Effector memory CD8-positive, alpha-beta T cell (primary cell): ENCODE measurements at regions not wholly inside any gene's neighbourhood (a gene's known extent, or its start where the extent isn't known, plus 50 kb on each side); places are given as distances from the start of the nearest gene placed in this dataset.
A peak's percentile ranks its signal among the peaks of the same experiment; 100 is the strongest.

Experiments used
- ATAC-seq: fragments of 150-1000 bp; cut with Tn5 transposase; replicated peaks from 2 replicates; pipeline ENCODE4 v1.10.0; 2021; ENCODE audit warnings: mild to moderate bottlenecking, moderate library complexity
- DNase-seq, 3 experiments: peaks; one replicate each; pipeline ENCODE4 v3.0.0; 2021
- H3K27ac Mint-ChIP-seq, 2 donors: one replicate each; pipeline ENCODE4 v1.8.0; 2022; ENCODE audit warnings: mild to moderate bottlenecking in 2 of 2, mixed read lengths in 2 of 2, moderate library complexity in 2 of 2
- H3K27me3 Mint-ChIP-seq, 2 donors: one replicate each; pipeline ENCODE4 v1.8.0; 2022; ENCODE audit warnings: mixed read lengths in 2 of 2
- H3K36me3 Mint-ChIP-seq: one replicate; pipeline ENCODE4 v1.8.0; 2022; ENCODE audit warnings: mild to moderate bottlenecking, moderate library complexity, mixed read lengths; ENCODE audit not compliant: insufficient read depth
- H3K4me1 Mint-ChIP-seq, 2 donors: one replicate each; pipeline ENCODE4 v1.8.0; 2022; ENCODE audit warnings: low read depth in 2 of 2, mixed read lengths in 2 of 2
- H3K4me3 Mint-ChIP-seq, 2 donors: one replicate each; pipeline ENCODE4 v1.8.0; 2022; ENCODE audit warnings: mild to moderate bottlenecking in 2 of 2, mixed read lengths in 2 of 2, moderate library complexity in 2 of 2
- H3K9me3 Mint-ChIP-seq, 2 donors: one replicate each; pipeline ENCODE4 v1.8.0; 2022; ENCODE audit warnings: mixed read lengths in 2 of 2

DNA sequence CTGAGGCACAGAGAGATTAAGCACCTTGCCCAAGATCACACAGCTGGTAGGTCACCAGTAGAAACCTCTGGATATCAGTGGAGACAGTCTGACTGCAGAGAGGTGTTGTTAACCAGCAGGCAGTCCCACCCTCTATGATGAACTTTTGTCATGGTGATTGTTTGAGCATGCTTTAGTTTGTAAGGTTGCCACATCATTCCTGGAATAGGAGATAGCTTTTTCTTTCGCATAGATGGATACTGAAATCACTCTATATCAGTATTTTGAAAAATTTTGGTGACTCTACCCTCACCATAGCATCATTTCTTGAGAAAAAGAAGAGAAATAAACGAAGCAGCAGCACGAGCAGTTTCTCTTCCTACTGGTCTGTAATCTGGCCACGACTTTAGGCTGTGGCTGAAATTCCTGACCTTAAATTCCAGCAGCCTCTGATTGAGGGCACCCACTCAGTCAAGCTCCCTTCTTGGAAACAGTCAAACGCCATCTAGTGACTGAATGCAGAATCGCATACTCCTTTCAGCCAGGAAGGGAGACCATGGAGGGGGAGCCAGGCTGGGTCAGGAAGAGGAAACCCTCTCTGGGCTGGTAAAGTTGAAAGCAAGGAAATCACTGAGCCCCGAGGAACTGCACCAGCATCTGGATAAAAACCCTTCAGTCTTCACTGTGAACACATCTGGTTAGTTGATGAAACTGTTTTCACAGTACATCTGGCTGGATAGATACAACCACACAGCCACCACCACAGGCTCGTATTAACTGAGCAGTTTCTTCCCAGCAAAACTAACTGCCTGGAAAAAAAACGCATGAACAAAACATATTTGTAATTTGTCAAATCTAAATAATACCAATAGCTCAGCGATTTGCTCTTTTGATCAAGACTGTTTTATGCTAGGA, 108.5 kb upstream of the XYLT1 start:
- peak; percentile 53 to 65 (median 59) for DNase-seq
- H3K27ac Mint-ChIP-seq = peak overlapping the region in 1 of 2 donors; percentile 84
- no peak overlapping the region for H3K4me3 Mint-ChIP-seq
- ATAC-seq = peak; percentile 82
- peaks cover 0 to 2% of the 10 kb centered on the region in 2 donors for H3K4me1 Mint-ChIP-seq
- peaks cover 17 to 33% of the 10 kb centered on the region in 2 donors for H3K27me3 Mint-ChIP-seq
- no peaks in the 10 kb centered on the region for H3K36me3 Mint-ChIP-seq
- peaks cover 0 to 4% of the 10 kb centered on the region in 2 donors for H3K9me3 Mint-ChIP-seq

DNA sequence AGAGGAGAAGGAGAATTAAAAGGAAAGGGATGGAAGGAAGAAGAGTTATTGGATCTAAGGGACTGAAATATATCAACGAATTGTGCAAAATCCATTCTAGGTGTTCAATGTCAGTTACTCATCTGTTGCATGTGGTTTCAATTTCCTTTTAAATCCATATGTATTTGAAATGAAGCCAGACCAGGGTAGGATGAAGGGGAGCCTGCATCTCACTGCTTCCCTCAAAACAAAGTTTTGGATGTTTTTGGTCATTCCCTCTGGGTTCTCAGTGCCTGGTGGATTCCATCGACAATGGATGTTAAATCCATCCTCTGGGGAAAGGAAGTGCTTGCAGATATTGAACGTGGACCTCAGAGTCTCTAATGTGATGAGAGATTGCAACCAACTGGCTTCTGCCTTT, 103.5 kb upstream of the XYLT1 start:
- Mint-ChIP-seq H3K4me3 (no peak overlapping the region), H3K4me1 (peaks cover 0 to under 1% of the 10 kb centered on the region in 2 donors), H3K36me3 (no peaks in the 10 kb centered on the region), H3K27me3 (peaks cover 21 to 32% of the 10 kb centered on the region in 2 donors), H3K9me3 (no peaks in the 10 kb centered on the region), H3K27ac (no peak overlapping the region)
- DNase-seq (no peak), ATAC-seq (no peak)

DNA sequence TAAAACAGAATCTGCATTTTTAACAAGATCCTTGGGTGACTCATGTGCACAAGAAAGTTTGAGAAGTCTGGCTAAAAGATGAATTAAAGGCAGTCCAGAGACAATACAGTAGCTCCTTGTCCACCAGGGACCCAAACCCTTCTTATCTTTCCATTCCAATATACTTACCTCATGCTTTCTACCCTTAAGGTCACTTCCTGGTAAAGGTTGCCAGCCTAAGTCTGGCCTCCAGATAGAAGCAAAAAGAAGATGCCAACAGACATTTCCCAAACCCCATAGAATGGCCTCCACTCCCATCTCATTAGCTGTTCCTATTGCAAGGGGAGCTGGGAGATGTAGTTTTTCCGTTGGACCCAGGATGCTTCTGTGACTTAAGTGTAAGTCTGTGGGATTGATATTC, 101.4 kb upstream of the XYLT1 start:
- DNase-seq (no peak), ATAC-seq (no peak)
- Mint-ChIP-seq H3K9me3 (no peaks in the 10 kb centered on the region), H3K27ac (no peak overlapping the region), H3K27me3 (peaks cover 15 to 31% of the 10 kb centered on the region in 2 donors), H3K4me3 (no peak overlapping the region), H3K4me1 (no peaks in the 10 kb centered on the region), H3K36me3 (no peaks in the 10 kb centered on the region)

GRCh38 chr16:17571499-17572093, 100.8 kb upstream of the XYLT1 start:
- Mint-ChIP-seq H3K4me3 (no peak overlapping the region), H3K4me1 (no peaks in the 10 kb centered on the region), H3K36me3 (no peaks in the 10 kb centered on the region), H3K27ac (no peak overlapping the region), H3K9me3 (no peaks in the 10 kb centered on the region), H3K27me3 (peaks cover 15 to 31% of the 10 kb centered on the region in 2 donors)
- DNase-seq (no peak), ATAC-seq (no peak)

DNA sequence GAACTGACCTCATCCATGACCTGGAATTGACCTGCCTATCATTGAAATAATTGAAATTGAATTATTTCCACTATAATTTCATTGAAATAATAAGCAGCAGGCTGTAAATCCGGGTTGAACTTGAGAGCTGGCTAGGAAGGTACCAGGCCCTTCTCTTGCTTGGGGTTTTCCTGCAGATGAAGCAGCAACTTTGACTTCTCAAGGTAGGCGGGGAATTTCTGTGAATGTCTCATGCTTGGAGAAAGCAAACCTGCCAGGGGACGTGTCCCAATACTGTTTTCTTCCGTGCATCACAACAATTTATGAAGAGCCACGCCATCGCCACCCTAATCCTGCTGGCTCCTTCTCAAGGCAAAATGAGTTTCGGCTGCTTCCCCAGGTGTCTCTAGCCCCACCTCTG, 97.5 kb upstream of the XYLT1 start:
- Mint-ChIP-seq H3K4me1 (no peaks in the 10 kb centered on the region), H3K27ac (no peak overlapping the region), H3K9me3 (no peaks in the 10 kb centered on the region), H3K27me3 (peaks cover 19 to 42% of the 10 kb centered on the region in 2 donors), H3K36me3 (no peaks in the 10 kb centered on the region), H3K4me3 (no peak overlapping the region)
- ATAC-seq (no peak), DNase-seq (no peak)

GRCh38 chr16:17567455-17567854, 96.7 kb upstream of the XYLT1 start:
- no peaks in the 10 kb centered on the region for H3K4me1 Mint-ChIP-seq

DNA sequence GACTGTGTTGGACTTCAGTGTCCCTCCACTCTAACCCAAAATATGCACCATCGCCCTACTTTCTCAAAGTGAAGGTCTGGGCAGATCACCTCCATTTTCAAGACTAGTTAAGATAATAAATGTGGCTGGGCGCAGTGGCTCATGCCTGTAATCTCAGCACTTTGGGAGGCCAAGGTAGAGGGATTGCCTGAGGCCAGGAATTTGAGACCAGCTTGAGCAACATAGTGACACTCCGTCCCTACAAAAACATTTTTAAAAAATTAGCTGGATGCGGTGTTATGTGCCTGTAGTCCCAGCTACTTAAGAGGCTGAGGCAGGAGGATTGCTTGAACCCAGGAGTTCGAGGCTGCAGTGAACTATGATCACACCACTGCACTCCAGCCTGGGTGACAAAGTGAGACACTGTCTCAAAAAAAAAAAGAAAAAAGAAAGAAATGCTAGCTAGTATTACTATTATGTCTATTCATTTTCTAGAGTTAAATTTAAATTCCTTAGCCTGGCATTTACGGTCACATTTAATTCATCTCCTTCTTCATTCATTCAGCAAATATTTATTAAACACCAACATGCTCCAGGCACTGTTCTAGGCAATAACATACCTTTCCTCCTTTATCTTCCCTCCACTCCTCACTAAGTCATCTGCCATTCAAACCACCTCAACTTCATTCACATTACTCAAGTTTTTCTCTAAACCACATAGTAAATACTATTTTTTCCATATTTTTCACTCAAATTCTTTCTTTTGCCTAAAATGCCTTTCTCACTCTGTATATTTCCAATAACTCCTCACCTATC, 96.1 kb upstream of the XYLT1 start:
- Mint-ChIP-seq H3K4me1 (no peaks in the 10 kb centered on the region), H3K27ac (no peak overlapping the region), H3K9me3 (no peaks in the 10 kb centered on the region), H3K36me3 (no peaks in the 10 kb centered on the region), H3K4me3 (no peak overlapping the region), H3K27me3 (peaks cover 25 to 46% of the 10 kb centered on the region in 2 donors)
- DNase-seq (no peak), ATAC-seq (no peak)

More at GRCh38 chr16:17567455-17567854, 96.7 kb upstream of the XYLT1 start:
- Mint-ChIP-seq H3K36me3 (no peaks in the 10 kb centered on the region), H3K27ac (no peak overlapping the region), H3K4me3 (no peak overlapping the region), H3K27me3 (peaks cover 25 to 46% of the 10 kb centered on the region in 2 donors), H3K9me3 (no peaks in the 10 kb centered on the region)
- DNase-seq = no peak
- no peak for ATAC-seq

GRCh38 chr16:17566075-17566474, 95.3 kb upstream of the XYLT1 start:
- DNase-seq = no peak
- Mint-ChIP-seq H3K4me3 (no peak overlapping the region), H3K27me3 (peaks cover 25 to 51% of the 10 kb centered on the region in 2 donors), H3K27ac (no peak overlapping the region), H3K9me3 (no peaks in the 10 kb centered on the region), H3K4me1 (no peaks in the 10 kb centered on the region), H3K36me3 (no peaks in the 10 kb centered on the region)
- no peak for ATAC-seq

GRCh38 chr16:17565605-17566004, 94.8 kb upstream of the XYLT1 start:
- Mint-ChIP-seq H3K36me3 (no peaks in the 10 kb centered on the region), H3K9me3 (no peaks in the 10 kb centered on the region), H3K27ac (no peak overlapping the region), H3K27me3 (peaks cover 25 to 52% of the 10 kb centered on the region in 2 donors), H3K4me3 (no peak overlapping the region), H3K4me1 (no peaks in the 10 kb centered on the region)
- DNase-seq = no peak
- no peak for ATAC-seq

- Mint-ChIP-seq H3K27me3 (peaks cover 32 to 59% of the 10 kb centered on the region in 2 donors), H3K36me3 (no peaks in the 10 kb centered on the region), H3K9me3 (no peaks in the 10 kb centered on the region), H3K4me3 (no peak overlapping the region), H3K27ac (peak overlapping the region in 1 of 2 donors; percentile 30), H3K4me1 (no peaks in the 10 kb centered on the region)
- no peak for ATAC-seq
- DNase-seq = no peak
These were observed 94.1 kb upstream of the XYLT1 start for GRCh38 chr16:17564856-17565255.

DNA sequence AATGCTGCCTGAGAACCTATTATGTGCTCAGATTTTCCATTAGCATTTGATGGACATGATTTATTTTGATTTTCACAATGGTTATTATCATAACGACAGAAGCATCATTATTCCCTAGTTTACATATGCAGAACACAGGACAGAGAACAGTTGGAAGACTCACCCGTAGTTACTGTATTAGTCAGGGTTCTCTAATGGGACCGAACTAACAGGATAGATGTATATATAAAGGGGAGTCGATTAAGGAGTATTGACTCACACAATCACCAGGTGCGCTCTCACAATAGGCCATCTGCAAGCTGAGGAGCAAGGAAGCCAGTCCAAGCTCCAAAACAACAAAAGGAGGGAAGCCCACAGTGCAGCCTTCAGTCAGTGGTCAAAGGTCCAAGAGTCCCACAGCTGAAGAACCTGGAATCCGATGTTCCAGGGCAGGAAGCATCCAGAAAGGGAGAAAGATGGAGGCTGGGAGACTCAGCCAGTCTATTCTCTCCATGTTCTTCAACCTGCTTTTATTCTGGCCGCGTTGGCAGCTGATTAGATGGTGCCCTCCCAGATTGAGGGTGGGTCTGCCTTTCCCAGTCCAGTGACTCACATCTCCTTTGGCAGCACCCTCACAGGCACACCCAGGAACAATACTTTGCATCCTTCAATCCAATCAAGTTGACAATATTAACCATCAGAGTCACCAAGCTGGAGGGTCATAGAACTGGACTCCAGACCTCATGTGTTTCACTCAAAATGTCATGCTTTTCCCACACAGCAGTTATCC, 92.7 kb upstream of the XYLT1 start:
- Mint-ChIP-seq H3K9me3 (no peaks in the 10 kb centered on the region), H3K27me3 (peaks cover 30 to 63% of the 10 kb centered on the region in 2 donors), H3K4me1 (no peaks in the 10 kb centered on the region), H3K4me3 (no peak overlapping the region), H3K27ac (no peak overlapping the region), H3K36me3 (no peaks in the 10 kb centered on the region)
- DNase-seq = no peak
- ATAC-seq = no peak

DNA sequence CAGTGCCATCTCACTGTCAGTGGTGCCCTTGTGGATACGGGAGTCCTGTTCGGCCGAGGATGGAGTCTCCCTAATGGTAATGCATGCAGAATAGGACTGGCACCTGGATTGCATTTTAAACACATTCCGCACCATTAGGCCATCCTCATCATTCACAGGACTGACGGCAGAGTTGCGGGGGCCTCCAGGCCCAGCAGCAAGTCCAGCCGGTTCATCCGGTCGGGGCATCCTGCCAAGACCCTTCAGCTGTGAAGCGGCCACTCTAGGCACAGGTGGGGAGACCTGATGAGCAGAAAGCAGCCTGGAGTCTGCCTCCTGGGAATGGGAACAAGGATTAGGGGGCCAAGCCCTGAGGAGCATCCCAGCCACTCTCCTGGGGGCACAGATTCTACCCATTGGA, 90.3 kb upstream of the XYLT1 start:
- Mint-ChIP-seq H3K4me3 (no peak overlapping the region), H3K9me3 (no peaks in the 10 kb centered on the region), H3K27ac (no peak overlapping the region), H3K27me3 (peaks cover 33 to 71% of the 10 kb centered on the region in 2 donors), H3K36me3 (no peaks in the 10 kb centered on the region), H3K4me1 (no peaks in the 10 kb centered on the region)
- ATAC-seq = no peak
- no peak for DNase-seq

DNA sequence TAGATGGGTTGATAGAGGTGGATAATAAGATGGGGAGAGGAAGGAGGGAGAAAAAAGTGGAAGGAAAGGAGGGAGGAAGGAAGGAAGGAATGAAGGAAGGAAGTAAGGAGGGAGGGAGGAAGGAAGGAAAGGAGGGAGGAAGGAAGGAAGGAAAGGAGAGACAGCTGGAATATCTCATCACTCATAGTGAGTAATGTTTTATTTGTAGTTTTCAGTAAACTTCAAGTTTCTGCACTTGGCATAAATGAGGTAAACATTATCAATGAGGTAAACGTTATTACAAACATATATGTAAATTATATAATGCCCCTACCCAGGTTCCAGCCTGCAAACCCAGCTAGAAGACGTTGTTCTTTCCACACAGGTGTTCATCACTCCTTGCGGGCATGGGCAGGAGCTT, 89.8 kb upstream of the XYLT1 start:
- peaks cover 33 to 73% of the 10 kb centered on the region in 2 donors for H3K27me3 Mint-ChIP-seq
- H3K9me3 Mint-ChIP-seq = no peaks in the 10 kb centered on the region
- no peak overlapping the region for H3K27ac Mint-ChIP-seq
- H3K4me3 Mint-ChIP-seq = no peak overlapping the region
- ATAC-seq (no peak), DNase-seq (no peak)
- no peaks in the 10 kb centered on the region for H3K36me3 Mint-ChIP-seq
- H3K4me1 Mint-ChIP-seq = no peaks in the 10 kb centered on the region
